Right kidney (tissue), 1 donor: ENCODE measurements at regions not wholly inside any gene's neighbourhood (a gene's known extent, or its start where the extent isn't known, plus 50 kb on each side); places are given as distances from the start of the nearest gene placed in this dataset.
"Not testable (repeated sequence)": the region's sequence is repeated elsewhere in the genome, so short reads cannot be mapped to it uniquely, and the experiment has no call there.

Source experiments
- DNase-seq: peaks from one replicate; pipeline ENCODE4 v3.0.0-alpha.2; 2016

DNA sequence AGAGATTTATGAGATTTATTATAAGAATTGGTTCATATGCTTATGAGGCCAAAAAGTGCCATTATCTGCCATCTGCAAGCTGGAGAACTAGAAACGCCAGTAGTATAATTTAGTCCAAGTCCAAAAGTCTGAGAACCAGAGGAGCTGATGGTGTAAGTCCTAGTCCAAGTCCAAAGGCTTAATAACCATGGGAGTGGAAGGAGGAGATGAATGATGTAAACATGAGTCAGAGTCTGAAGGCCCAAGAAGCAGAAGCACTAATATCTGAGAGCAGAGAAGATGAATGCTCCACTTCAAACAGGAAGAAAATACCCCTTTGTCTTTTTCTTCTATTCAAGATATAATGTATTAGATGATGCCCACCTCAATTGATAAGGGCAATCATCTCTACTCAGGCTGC, 185.7 kb downstream of the CGGBP1 start:
- DNase-seq: no peak

GRCh38 chr3:87867001-87867400, 191.8 kb downstream of the CGGBP1 start:
- DNase-seq: no peak

GRCh38 chr3:87856126-87856525, 202.7 kb downstream of the CGGBP1 start:
- DNase-seq: no peak

- DNase-seq: no peak
Measured at GRCh38 chr3:87855616-87856015, 203.2 kb downstream of the CGGBP1 start.

GRCh38 chr3:87855211-87855610, 203.6 kb downstream of the CGGBP1 start:
- no peak for DNase-seq

GRCh38 chr3:87848003-87848402, 210.8 kb downstream of the CGGBP1 start:
- DNase-seq: no peak

- DNase-seq: no peak
Measured at GRCh38 chr3:87837076-87837475, 221.7 kb downstream of the CGGBP1 start.

- no peak for DNase-seq
Measured at GRCh38 chr3:87836026-87836425, 222.8 kb downstream of the CGGBP1 start.

DNA sequence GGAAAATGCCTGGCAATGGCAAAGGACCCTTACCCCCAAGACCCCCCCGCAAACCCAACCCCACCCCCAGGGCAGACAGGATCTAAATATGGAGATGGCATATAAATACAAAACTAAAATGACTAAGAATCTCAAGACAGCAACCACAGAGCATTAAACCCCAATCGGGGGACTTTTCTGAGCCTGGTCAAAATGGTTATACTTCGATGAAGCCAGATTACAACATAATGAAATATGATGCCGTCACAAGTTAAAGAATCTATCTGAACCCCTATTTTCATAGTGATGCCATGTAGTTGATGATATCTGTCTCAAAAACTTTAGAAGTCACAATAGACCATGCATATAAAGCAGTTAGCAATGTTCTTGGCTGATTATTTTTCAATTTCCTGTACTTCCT, 223.6 kb downstream of the CGGBP1 start:
- DNase-seq: no peak

DNA sequence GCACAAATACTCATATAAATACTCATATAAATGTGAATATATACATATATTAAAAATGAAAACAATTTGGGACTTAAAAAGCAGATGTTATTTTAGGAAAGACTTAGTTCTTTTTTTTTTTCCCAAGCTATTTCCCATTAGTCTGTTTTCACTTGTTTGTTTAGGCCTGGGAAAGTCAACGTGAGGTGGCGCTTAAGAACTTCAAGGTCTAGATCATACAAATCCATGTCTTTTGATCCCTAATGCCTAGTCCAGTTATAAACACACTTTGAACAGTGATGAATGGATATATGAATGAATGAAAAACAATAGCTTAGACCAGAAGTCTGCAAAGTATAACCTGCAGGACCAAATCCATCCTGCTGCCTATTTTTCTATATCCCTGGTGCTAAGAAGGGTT, 224.5 kb downstream of the CGGBP1 start:
- no peak for DNase-seq

- no peak for DNase-seq
Measured at GRCh38 chr3:87833039-87833377, 225.8 kb downstream of the CGGBP1 start.

DNA sequence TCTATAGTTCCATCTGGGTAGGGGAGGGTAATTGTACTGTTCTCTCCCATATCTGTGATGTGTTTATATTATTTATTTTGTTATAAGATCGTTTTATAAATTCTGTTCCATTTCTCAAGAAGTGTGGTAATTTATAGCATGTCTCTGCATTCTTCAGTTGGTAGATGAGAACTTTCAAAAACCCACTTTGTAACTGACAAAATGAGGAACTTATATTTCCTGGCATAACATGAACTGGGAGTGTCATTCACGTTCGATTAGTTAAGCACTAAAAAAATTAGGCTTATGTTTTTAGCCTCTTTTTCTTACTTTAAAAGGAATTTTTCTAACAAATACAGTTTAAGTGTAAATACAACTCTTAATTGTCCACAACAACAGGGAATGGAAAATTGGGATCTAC, 230.8 kb downstream of the CGGBP1 start:
- no peak for DNase-seq

GRCh38 chr3:87822563-87822962, 236.2 kb downstream of the CGGBP1 start:
- no peak for DNase-seq

- DNase-seq: not testable (repeated sequence)
Measured at GRCh38 chr3:87813503-87813902, 245.3 kb downstream of the CGGBP1 start.

DNA sequence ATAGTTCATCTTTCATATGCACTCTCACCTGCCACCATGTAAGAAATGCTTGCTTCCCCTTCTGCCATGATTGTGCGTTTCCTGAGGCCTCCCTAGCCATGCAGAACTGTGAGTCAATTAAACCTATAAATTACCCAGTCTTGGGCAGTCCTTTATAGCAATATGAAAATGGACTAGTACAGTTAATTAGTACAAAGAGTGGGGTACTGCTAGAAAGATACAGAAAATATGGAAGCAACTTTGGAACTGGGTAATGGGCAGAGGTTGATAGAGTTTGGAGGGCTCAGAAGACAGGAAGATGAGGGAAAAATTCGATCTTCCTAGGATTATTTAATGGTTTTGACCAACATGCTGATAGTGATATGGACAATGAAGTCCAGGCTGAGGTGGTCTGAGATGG, 246.9 kb downstream of the CGGBP1 start:
- no peak for DNase-seq

- DNase-seq: no peak
Measured at GRCh38 chr3:87810452-87811016, 248.3 kb downstream of the CGGBP1 start.

DNA sequence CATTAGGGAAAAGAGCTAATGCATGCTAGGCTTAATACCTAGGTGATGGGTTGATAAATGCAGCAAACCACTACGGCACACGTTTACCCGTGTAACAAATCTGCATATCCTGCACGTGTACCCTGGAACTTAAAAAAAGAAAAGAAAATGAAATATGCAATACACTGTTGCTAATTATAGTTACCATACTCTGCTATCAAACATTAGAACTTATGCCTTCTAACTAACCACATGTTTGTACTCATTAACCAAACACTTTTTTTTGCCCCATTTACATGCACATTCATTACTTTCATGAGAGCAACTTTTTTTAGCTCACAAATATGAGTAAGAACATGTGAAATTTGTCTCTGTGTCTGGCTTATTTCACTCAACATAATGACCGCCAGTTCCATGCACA, 253.1 kb downstream of the CGGBP1 start:
- DNase-seq: no peak

DNA sequence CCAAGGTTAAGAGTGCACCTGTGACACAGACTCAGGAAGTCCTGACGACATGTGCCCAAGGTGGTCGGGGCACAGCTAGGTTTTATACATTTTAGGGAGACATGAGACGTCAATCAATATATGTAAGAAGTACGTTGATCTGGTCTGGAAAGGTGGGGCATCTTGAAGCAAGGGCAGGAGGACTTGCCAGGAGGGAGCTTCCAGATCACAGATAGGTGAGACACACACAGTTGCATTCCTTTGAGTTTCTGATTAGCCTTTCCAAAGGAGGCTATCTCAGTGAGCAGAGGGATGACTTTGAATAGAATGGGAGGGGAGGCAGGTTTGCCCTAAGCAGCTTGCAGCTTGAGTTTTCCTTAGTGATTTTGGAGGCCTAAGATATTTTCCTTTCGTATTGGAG, 257.4 kb downstream of the CGGBP1 start:
- DNase-seq: no peak

- DNase-seq: no peak
Measured at GRCh38 chr3:87800516-87800915, 258.3 kb downstream of the CGGBP1 start.

DNA sequence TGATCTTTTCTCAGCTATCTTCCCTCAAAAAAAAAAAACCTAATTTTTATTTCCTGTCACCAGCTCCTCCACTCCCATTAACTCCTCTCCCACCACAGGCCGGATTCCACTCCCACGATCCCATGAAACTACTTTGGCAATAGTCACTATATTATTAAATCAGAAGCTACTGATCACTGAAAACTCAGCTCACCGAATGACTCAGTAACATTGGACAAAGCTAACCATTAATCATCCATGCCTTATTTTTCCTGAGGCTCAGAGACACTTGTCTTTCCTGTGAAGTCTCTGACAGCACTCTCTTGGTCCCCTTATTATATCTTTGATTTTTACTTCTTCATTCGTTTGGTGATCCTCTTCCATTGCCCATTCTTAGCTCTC, 260.2 kb downstream of the CGGBP1 start:
- no peak for DNase-seq

- DNase-seq: no peak
Measured at GRCh38 chr3:87797872-87798566, 260.8 kb downstream of the CGGBP1 start.

DNA sequence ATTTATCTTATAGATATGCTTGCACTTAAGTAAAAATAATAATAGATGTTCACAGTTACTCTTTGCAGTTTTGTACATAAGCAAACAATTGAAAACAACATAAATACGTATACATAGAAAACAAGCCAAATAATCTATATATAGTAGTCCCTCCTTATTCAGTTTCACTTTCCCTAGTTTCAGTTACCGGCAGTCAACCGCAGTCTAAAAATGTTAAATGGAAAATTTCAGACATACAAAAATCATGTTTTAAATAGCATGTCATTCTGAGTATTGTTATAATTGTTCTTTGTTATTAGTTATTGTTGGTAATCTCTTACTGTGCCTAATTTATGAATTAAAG, 262.0 kb downstream of the CGGBP1 start:
- DNase-seq: no peak

DNA sequence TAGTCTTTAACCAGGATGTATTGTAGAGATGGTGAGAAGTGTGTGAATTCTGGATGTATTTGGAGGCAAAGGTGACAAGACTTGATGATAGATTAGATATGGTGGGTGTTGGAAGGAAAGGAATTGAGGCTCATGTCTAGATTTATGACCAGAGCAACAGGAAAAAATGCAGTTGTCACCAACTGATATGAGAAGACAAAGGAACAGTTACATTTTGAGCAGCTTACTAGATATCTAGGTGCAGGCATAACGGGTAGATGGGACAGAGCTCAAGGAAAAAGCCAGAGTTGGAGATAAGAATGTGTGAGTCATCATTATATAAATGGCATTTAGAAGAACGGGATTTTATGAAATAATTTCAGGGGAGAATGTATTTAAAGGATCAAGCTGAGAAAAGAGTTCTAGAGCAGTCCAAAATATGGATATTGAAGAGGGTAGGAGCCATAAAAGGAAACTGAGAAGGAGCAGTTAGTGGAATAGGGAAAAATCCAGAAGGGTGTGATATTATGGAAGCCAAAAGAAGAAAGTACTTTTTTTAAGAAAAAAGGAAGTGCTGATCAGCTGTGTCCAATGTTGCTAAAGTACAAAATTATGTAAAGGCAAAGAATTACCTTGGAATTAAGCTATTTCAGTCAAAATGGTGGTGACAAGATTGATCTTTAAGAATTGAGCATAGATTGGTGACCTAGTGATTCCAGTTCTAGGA, 262.5 kb downstream of the CGGBP1 start:
- DNase-seq: no peak

DNA sequence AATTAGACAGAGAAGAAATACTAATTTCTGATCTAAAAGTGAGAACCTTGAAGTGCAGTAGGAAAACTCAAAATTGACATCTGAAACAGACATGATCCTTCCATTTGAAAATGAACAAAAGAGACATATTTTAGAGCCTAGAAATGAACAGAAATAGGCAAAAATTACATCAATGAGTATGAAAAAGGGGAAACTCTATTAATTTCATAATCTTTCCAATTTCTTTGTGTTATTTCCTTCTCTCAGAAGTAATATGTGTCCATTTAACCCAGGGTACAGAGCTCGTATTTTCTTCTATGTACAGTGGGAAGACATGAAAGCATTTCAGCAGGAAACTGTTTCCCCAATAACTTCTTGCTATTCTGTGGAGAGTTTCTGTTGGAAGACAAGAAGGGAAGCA, 263.1 kb downstream of the CGGBP1 start:
- no peak for DNase-seq
